Gastroesophageal sphincter (tissue), 4 donors: ENCODE measurements at regions not wholly inside any gene's neighbourhood (a gene's known extent, or its start where the extent isn't known, plus 50 kb on each side); places are given as distances from the start of the nearest gene placed in this dataset.

Experiments used
- ATAC-seq: fragments of 150-250 bp; one replicate; pipeline ENCODE4 v1.9.1; 2016; ENCODE audit warnings: mild to moderate bottlenecking, moderate library complexity
- H3K27ac ChIP-seq, 4 donors: fragments of 200-600 bp; sonication (generic) in 3 of 4; 1 replicate in 3 of 4; 2 replicates in 1 of 4; pipeline ENCODE4 v1.5.1; 2016 to 2019
- H3K27me3 ChIP-seq: fragments of 200-600 bp; sonication (generic); one replicate; pipeline ENCODE4 v1.5.1; 2019
- H3K36me3 ChIP-seq, 2 donors: fragments of 200-600 bp; sonication (generic); one replicate each; pipeline ENCODE4 v1.5.1; 2019; ENCODE audit warnings: control low read depth in 1 of 2
- H3K4me1 ChIP-seq, 3 donors: fragments of 200-600 bp; sonication (generic); 1 replicate in 2 of 3; 2 replicates in 1 of 3; pipeline ENCODE4 v1.5.1; 2016 to 2019; ENCODE audit warnings: control low read depth in 2 of 3
- H3K4me3 ChIP-seq, 2 donors: fragments of 200-600 bp; sonication (generic); one replicate each; pipeline ENCODE4 v1.5.1; 2019; ENCODE audit warnings: mild to moderate bottlenecking in 1 of 2, moderate library complexity in 1 of 2
- H3K9me3 ChIP-seq, 3 donors: fragments of 200-600 bp; sonication (generic); one replicate each; pipeline ENCODE4 v1.5.1; 2017 to 2019; ENCODE audit warnings: control low read depth in 2 of 3
- EP300 ChIP-seq: sonication (generic); formaldehyde crosslinking; IDR thresholded peaks from one replicate; pipeline ENCODE4 v1.6.1; 2017; ENCODE audit warnings: antibody characterized with exemption, mild to moderate bottlenecking
- POLR2A ChIP-seq, 2 donors: fragments of 450-650 bp; IDR thresholded peaks; one replicate each; pipeline ENCODE4 v1.6.1; 2017; ENCODE audit warnings: antibody characterized with exemption in 2 of 2, mild to moderate bottlenecking in 2 of 2, moderate library complexity in 1 of 2
- POLR2AphosphoS5 ChIP-seq: sonication (generic); formaldehyde crosslinking; IDR thresholded peaks from one replicate; pipeline ENCODE4 v1.6.1; 2017; ENCODE audit warnings: antibody characterized with exemption
- WGBS, 2 donors: methylation state at CpG; one replicate each; pipeline ENCODE4 v1.1.5; 2018; ENCODE audit warnings: low coverage in 1 of 2; 5-methylcytosine and 5-hydroxymethylcytosine counted together
- TF ChIP-seq, protein P1 (sequence below), 4 experiments: fragments of 200-600 bp in 2 of 4; fragments of 450-650 bp in 2 of 4; sonication (generic) in 1 of 4; IDR thresholded peaks; one replicate each; pipeline ENCODE4 v1.5.1; 2017 to 2019; ENCODE audit warnings: antibody characterized with exemption in 4 of 4, mild to moderate bottlenecking in 2 of 4, moderate library complexity in 2 of 4

DNA sequence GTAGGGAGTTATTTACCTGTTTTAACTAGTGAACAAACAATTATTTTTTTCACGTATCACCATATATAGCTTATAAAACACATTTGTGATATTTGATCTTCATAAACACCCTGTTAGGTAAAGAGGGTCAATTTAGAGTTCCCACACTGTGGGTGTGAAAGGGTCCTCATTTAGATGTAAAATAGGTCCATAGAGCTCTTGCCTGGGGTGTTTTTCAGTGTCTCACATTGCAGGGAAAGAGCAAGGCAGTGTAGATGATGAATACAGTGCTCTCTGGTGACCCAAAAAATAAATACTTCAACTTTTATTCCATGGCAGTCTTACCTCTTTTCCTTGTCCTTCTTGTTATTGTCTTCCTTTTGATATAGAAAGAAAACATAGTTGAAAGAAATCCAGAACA, 403.2 kb upstream of the SGCD start:
- Histone ChIP-seq H3K4me1 (no peaks in the 10 kb centered on the region), H3K36me3 (no peaks in the 10 kb centered on the region), H3K9me3 (no peaks in the 10 kb centered on the region), H3K27me3 (no peaks in the 10 kb centered on the region), H3K27ac (no peak overlapping the region), H3K4me3 (no peak overlapping the region)
- no peak for TF ChIP-seq POLR2A (IDR thresholded peaks at IDR 0.05)
- TF ChIP-seq POLR2AphosphoS5, result no peak
- TF ChIP-seq, protein P1, sequence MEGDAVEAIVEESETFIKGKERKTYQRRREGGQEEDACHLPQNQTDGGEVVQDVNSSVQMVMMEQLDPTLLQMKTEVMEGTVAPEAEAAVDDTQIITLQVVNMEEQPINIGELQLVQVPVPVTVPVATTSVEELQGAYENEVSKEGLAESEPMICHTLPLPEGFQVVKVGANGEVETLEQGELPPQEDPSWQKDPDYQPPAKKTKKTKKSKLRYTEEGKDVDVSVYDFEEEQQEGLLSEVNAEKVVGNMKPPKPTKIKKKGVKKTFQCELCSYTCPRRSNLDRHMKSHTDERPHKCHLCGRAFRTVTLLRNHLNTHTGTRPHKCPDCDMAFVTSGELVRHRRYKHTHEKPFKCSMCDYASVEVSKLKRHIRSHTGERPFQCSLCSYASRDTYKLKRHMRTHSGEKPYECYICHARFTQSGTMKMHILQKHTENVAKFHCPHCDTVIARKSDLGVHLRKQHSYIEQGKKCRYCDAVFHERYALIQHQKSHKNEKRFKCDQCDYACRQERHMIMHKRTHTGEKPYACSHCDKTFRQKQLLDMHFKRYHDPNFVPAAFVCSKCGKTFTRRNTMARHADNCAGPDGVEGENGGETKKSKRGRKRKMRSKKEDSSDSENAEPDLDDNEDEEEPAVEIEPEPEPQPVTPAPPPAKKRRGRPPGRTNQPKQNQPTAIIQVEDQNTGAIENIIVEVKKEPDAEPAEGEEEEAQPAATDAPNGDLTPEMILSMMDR (IDR thresholded peaks at IDR 0.05), result no peak
- TF ChIP-seq EP300, result no peak
- 85 to 100% methylated on average over 1 of the region's 1 CpG for WGBS, 2 donors
- ATAC-seq, result no peak

DNA sequence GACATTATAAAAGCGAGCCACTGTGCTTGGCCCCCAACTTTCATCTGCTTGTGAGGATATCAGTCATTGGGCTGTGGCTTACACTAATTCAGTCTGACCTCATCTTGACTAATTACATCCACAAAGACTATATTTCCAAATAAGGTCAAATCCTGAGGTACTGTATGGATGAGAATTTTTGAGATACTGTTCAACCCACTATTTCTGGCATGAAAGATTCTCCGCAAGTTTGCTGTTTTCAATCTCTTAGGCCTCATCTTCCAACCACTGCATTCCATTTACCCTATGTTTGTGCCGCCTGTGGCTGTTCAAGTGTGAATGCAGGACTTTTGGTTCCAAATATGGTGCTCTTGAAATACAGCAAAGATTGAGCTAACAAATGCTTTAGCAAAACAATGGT, 400.9 kb upstream of the SGCD start:
- no peaks in the 10 kb centered on the region for H3K27me3 ChIP-seq
- H3K9me3 ChIP-seq, result no peaks in the 10 kb centered on the region
- 95 to 96% methylated on average over 2 to 3 of the region's 3 CpGs for WGBS, 2 donors
- H3K27ac ChIP-seq, result no peak overlapping the region
- no peak overlapping the region for H3K4me3 ChIP-seq
- no peaks in the 10 kb centered on the region for H3K4me1 ChIP-seq
- no peaks in the 10 kb centered on the region for H3K36me3 ChIP-seq
- TF ChIP-seq, protein P1 (IDR thresholded peaks at IDR 0.05), result no peak
- TF ChIP-seq POLR2A (IDR thresholded peaks at IDR 0.05) (no peak), EP300 (no peak), POLR2AphosphoS5 (no peak)
- no peak for ATAC-seq

DNA sequence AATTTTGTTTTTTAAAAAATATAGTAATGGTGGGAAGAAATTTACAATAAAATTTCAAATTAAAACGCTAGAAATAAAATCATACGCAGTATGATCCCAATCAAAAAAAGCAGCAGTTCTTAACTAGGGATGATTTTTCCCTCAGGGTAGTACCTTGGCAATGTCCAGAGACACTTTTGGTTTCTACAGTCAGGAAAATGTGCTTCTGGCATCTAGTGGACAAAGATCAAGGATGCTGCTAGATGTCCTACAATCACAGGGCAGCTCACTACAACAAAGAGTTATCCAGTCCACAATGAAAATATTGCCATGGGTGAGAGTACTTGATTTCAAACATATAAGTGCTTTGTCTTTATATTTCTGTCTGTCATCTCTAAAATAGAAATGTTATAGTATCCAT, 400.2 kb upstream of the SGCD start:
- 91 to 97% methylated on average over 2 of the region's 2 CpGs for WGBS, 2 donors
- no peak for ATAC-seq

DNA sequence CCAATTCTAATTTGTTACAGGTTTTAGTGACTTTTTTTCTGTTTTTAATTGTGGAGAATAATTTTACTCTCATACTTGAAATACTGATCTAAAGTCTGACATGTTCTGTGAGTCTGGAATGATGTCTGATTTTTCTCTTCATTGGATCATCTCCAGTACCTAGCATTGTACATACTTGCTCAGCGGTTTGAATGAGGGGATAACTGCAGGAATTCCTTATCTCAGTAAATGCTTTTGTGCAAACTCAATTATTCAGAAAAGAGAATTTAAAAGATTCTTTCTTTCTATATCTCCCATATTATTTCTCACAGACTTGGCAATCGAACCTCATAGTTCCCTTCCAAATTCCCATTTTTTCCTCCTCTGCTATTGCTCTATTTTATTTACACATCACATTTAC, 397.9 kb upstream of the SGCD start:
- no peak for TF ChIP-seq POLR2AphosphoS5
- TF ChIP-seq, protein P1 (IDR thresholded peaks at IDR 0.05), result no peak
- no peak for TF ChIP-seq EP300
- no peak for TF ChIP-seq POLR2A (IDR thresholded peaks at IDR 0.05)
- no peak for ATAC-seq
- 72 to 100% methylated on average over 1 to 2 of the region's 2 CpGs for WGBS, 2 donors
- H3K27ac ChIP-seq, result no peak overlapping the region
- no peaks in the 10 kb centered on the region for H3K36me3 ChIP-seq
- H3K27me3 ChIP-seq, result no peaks in the 10 kb centered on the region
- no peak overlapping the region for H3K4me3 ChIP-seq
- H3K4me1 ChIP-seq, result no peaks in the 10 kb centered on the region
- no peaks in the 10 kb centered on the region for H3K9me3 ChIP-seq

More for the DNA sequence above, 400.2 kb upstream of the SGCD start:
- Histone ChIP-seq H3K4me1 (no peaks in the 10 kb centered on the region), H3K9me3 (no peaks in the 10 kb centered on the region), H3K27me3 (no peaks in the 10 kb centered on the region), H3K27ac (no peak overlapping the region), H3K4me3 (no peak overlapping the region), H3K36me3 (no peaks in the 10 kb centered on the region)
- no peak for TF ChIP-seq POLR2AphosphoS5
- TF ChIP-seq EP300, result no peak
- TF ChIP-seq, protein P1 (IDR thresholded peaks at IDR 0.05), result no peak
- no peak for TF ChIP-seq POLR2A (IDR thresholded peaks at IDR 0.05)

DNA sequence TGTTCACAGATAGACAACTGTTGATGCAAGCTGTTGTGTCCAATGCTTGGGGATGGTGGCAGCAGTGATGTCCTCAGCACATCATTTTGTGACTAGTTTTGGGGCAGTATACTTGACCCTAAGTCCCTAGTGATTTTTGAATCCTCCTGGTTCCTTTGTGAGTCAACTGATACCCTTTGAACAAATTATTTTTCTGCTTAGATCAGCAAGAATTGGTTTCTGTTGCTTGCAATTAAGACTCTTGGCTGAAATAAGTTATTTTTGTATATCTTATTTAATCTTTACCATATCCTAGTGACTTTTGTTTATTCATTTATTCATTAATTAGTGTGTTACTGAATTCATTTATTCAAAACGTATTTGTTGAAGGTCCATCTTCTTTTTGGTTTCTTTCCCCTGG, 392.0 kb upstream of the SGCD start:
- Histone ChIP-seq H3K36me3 (no peaks in the 10 kb centered on the region), H3K9me3 (no peaks in the 10 kb centered on the region), H3K27me3 (no peaks in the 10 kb centered on the region), H3K4me3 (no peak overlapping the region), H3K4me1 (no peaks in the 10 kb centered on the region), H3K27ac (no peak overlapping the region)
- ATAC-seq, result no peak
- TF ChIP-seq POLR2A (IDR thresholded peaks at IDR 0.05), result no peak
- TF ChIP-seq, protein P1 (IDR thresholded peaks at IDR 0.05), result no peak
- no peak for TF ChIP-seq EP300
- no peak for TF ChIP-seq POLR2AphosphoS5
- WGBS, 2 donors, result 45 to 50% methylated on average over 1 of the region's 1 CpG
